A549 (cell line): ENCODE measurements at regions not wholly inside any gene's neighbourhood (a gene's known extent, or its start where the extent isn't known, plus 50 kb on each side); places are given as distances from the start of the nearest gene placed in this dataset.

Experiments used
- ATAC-seq, 2 experiments: fragments of 200-7000 bp in 1 of 2; fragments of >200 bp in 1 of 2; cut with Nextera tagmentation in 1 of 2; cut with Tn5 transposase in 1 of 2; 3 replicates each; pipeline versions ENCODE4 v1.8.0 to v1.9.1; 2018 to 2020; ENCODE audit warnings: mild to moderate bottlenecking in 1 of 2, moderate library complexity in 1 of 2
- CTCF ChIA-PET: fragments of 300-600 bp; sonication (Branson Sonifier 250); formaldehyde crosslinking; extraction: SDS; loops from one replicate; lab custom pipeline; 2021; ENCODE audit warnings: antibody characterized with exemption, inconsistent platforms; lab: Yijun Ruan, JAX
- POLR2A ChIA-PET: fragments of 350-600 bp; formaldehyde crosslinking; extraction: SDS; loops from one replicate; lab custom pipeline; 2021; ENCODE audit warnings: antibody characterized with exemption, inconsistent platforms; lab: Yijun Ruan, JAX
- DNase-seq, 2 experiments: peaks; one replicate each; pipeline versions ENCODE4 v3.0.0 to v3.0.0-alpha.2; 2011 to 2016; ENCODE audit warnings: low read depth in 1 of 2, low spot score in 1 of 2
- FAIRE-seq: peaks from 2 replicates; lab custom pipeline; 2011; peaks lifted over from hg19 to GRCh38; lab: Jason Lieb, UNC
- H3K27ac ChIP-seq, 2 experiments: fragments of >200 bp; sonication (Bioruptor Twin); formaldehyde crosslinking; 3 replicates each; pipeline ENCODE4 v1.5.1; 2016 to 2017
- H3K4me1 ChIP-seq: fragments of >200 bp; sonication (Bioruptor Twin); formaldehyde crosslinking; 3 replicates; pipeline ENCODE4 v1.6.1; 2016
- H3K4me2 ChIP-seq: fragments of >200 bp; sonication (Bioruptor Twin); formaldehyde crosslinking; 3 replicates; pipeline ENCODE4 v1.6.1; 2016
- H3K4me3 ChIP-seq: fragments of >200 bp; sonication (Bioruptor Twin); formaldehyde crosslinking; 3 replicates; pipeline ENCODE4 v1.5.1; 2016
- H3K9me3 ChIP-seq: fragments of >200 bp; sonication (Bioruptor Twin); formaldehyde crosslinking; 3 replicates; pipeline ENCODE4 v1.6.1; 2016
- CBX8 ChIP-seq: fragments of 200-600 bp; sonication (generic); IDR thresholded peaks from 2 replicates; pipeline ENCODE4 v1.6.1; 2016
- CHD2 ChIP-seq: fragments of 150-350 bp; IDR thresholded peaks from 2 replicates; pipeline ENCODE4 v1.6.1; 2014; ENCODE audit warnings: low read length; ENCODE audit not compliant: partially characterized antibody
- E2F6 ChIP-seq: IDR thresholded peaks from 2 replicates; pipeline ENCODE4 v1.6.1; 2012; ENCODE audit warnings: low read depth, borderline replicate concordance
- EHF ChIP-seq: fragments of 250-450 bp; sonication (Bioruptor Pico); IDR thresholded peaks from 2 replicates; pipeline ENCODE4 v1.5.0; 2020; ENCODE audit warnings: mild to moderate bottlenecking
- HES2 ChIP-seq: fragments of >200 bp; sonication (Bioruptor Twin); formaldehyde crosslinking; IDR thresholded peaks from 2 replicates; pipeline ENCODE4 v1.6.1; 2016
- HEYL ChIP-seq: fragments of 250-450 bp; sonication (Bioruptor Pico); IDR thresholded peaks from 2 replicates; pipeline ENCODE4 v1.8.0; 2021; ENCODE audit warnings: mild to moderate bottlenecking, moderate library complexity
- HMGXB4 ChIP-seq: fragments of 250-450 bp; sonication (Bioruptor Pico); IDR thresholded peaks from 2 replicates; pipeline ENCODE4 v1.5.0; 2021; ENCODE audit warnings: mild to moderate bottlenecking, moderate library complexity, borderline replicate concordance
- HOXB13 ChIP-seq: fragments of 250-450 bp; sonication (Bioruptor Pico); IDR thresholded peaks from 2 replicates; pipeline ENCODE4 v1.5.0; 2020; ENCODE audit warnings: low read depth, mild to moderate bottlenecking, moderate library complexity
- HOXB5 ChIP-seq: fragments of 250-450 bp; sonication (Bioruptor Pico); IDR thresholded peaks from 2 replicates; pipeline ENCODE4 v1.5.0; 2020; ENCODE audit warnings: mild to moderate bottlenecking, moderate library complexity
- JUNB ChIP-seq: fragments of >200 bp; sonication (Bioruptor Twin); formaldehyde crosslinking; IDR thresholded peaks from 2 replicates; pipeline ENCODE4 v1.6.1; 2016
- MAZ ChIP-seq: fragments of 150-350 bp; IDR thresholded peaks from 2 replicates; pipeline ENCODE4 v1.6.1; 2014; ENCODE audit warnings: antibody characterized with exemption, low read depth, low read length, borderline replicate concordance
- NR3C1 ChIP-seq: fragments of >200 bp; sonication (Bioruptor Twin); formaldehyde crosslinking; IDR thresholded peaks from 3 replicates; pipeline ENCODE4 v1.6.1; 2017
- POLR2A ChIP-seq: IDR thresholded peaks from 2 replicates; pipeline ENCODE4 v1.6.1; 2012; ENCODE audit warnings: mild to moderate bottlenecking, low read length
- POLR2AphosphoS2 ChIP-seq: conservative IDR thresholded peaks from 2 replicates; pipeline ENCODE4 v1.6.1; 2012; ENCODE audit warnings: low read length, improper control_type of control experiment, inconsistent platforms
- RNF2 ChIP-seq: fragments of 200-600 bp; sonication (generic); IDR thresholded peaks from 2 replicates; pipeline ENCODE4 v1.6.1; 2016; ENCODE audit warnings: low read depth, mild to moderate bottlenecking, antibody characterized with exemption, moderate library complexity, borderline replicate concordance
- SMC3 ChIP-seq: fragments of >200 bp; sonication (Bioruptor Twin); formaldehyde crosslinking; IDR thresholded peaks from 3 replicates; pipeline ENCODE4 v1.6.1; 2018; ENCODE audit warnings: inconsistent platforms
- USF2 ChIP-seq: fragments of 450-650 bp; IDR thresholded peaks from 2 replicates; pipeline ENCODE4 v1.6.1; 2014; ENCODE audit warnings: antibody characterized with exemption
- ZFP36 ChIP-seq: fragments of 450-650 bp; IDR thresholded peaks from 2 replicates; pipeline ENCODE4 v1.6.1; 2014; ENCODE audit warnings: borderline replicate concordance; ENCODE audit not compliant: partially characterized antibody
- ZSCAN20 ChIP-seq: fragments of 250-450 bp; sonication (Bioruptor Pico); IDR thresholded peaks from 2 replicates; pipeline ENCODE4 v1.8.0; 2022; ENCODE audit warnings: mild to moderate bottlenecking, moderate library complexity
- WGBS: methylation state at CpG from one replicate; pipeline ENCODE4 v1.1.6; 2017; ENCODE audit errors: missing lambda C conversion rate; 5-methylcytosine and 5-hydroxymethylcytosine counted together

- Histone ChIP-seq H3K4me1 (peaks cover 50% of the 10 kb centered on the region), H3K9me3 (no peaks in the 10 kb centered on the region), H3K27ac (peak overlapping the region; percentile 86 to 87), H3K4me3 (no peak overlapping the region), H3K4me2 (peak overlapping the region; percentile 68)
- TF ChIP-seq HES2 (no peak), MAZ (no peak)
- ChIA-PET POLR2A (interaction anchor here (1.3 to 4.7 kb wide), 2 partner anchors 109 kb away, joined by 5 to 171 read pairs; partner anchors contain the start of gene IRF2BP2), CTCF (interaction anchor here (1.5 to 3.7 kb wide), 2 partner anchors 109 to 110 kb away, joined by 5 to 22 read pairs; partner anchors contain the start of gene IRF2BP2)
- DNase-seq, result no peak
- 93% methylated on average over 15 of the region's 15 CpGs for WGBS
- no peak for FAIRE-seq
- no peak for ATAC-seq
These were observed 110.9 kb upstream of the IRF2BP2 start for GRCh38 chr1:234720709-234721441.

- H3K27ac ChIP-seq, result peak overlapping the region; percentile 86 to 87; a peak in 4 of 6 replicates
- H3K4me1 ChIP-seq, result peaks cover 38% of the 10 kb centered on the region
- H3K4me2 ChIP-seq, result no peak overlapping the region
- no peak for FAIRE-seq
- no peak for DNase-seq
- POLR2A ChIA-PET, result interaction anchor here (1.0 to 1.3 kb wide), 2 partner anchors 108 to 118 kb away, joined by 3 to 5 read pairs; no protein-coding TSS in a partner anchor
- no peak for ATAC-seq
- CTCF ChIA-PET, result interaction anchor here (1.0 to 1.5 kb wide), 3 partner anchors 22 to 107 kb away, joined by 3 to 5 read pairs (median 4); no protein-coding TSS in a partner anchor
- no peak for TF ChIP-seq ZFP36
- no peak for TF ChIP-seq NR3C1
- TF ChIP-seq POLR2A, result no peak
- TF ChIP-seq HES2, result no peak
- no peak for TF ChIP-seq E2F6
- no peak for TF ChIP-seq ZSCAN20 (CRISPR knock-in tag)
- no peak for TF ChIP-seq HMGXB4 (CRISPR knock-in tag)
- no peak for TF ChIP-seq POLR2AphosphoS2
- TF ChIP-seq EHF (CRISPR knock-in tag), result no peak
- TF ChIP-seq HOXB5 (CRISPR knock-in tag), result no peak
- TF ChIP-seq JUNB, result no peak
- no peak for TF ChIP-seq CHD2
- TF ChIP-seq USF2, result no peak
- no peak for TF ChIP-seq CBX8
- TF ChIP-seq SMC3, result no peak
- no peak for TF ChIP-seq RNF2
- TF ChIP-seq HEYL, result no peak
- no peak for TF ChIP-seq HOXB13
- no peaks in the 10 kb centered on the region for H3K9me3 ChIP-seq
- 91% methylated on average over 8 of the region's 8 CpGs for WGBS
- H3K4me3 ChIP-seq, result no peak overlapping the region
These were observed 109.7 kb upstream of the IRF2BP2 start for GRCh38 chr1:234719454-234720251.
